HG02970 (cell line): ENCODE measurements at regions not wholly inside any gene's neighbourhood (a gene's known extent, or its start where the extent isn't known, plus 50 kb on each side); places are given as distances from the start of the nearest gene placed in this dataset.

Experiments used
- ATAC-seq: cut with Tn5 transposase; IDR thresholded peaks from one replicate; pipeline ENCODE4 v1.9.1; 2021; ENCODE audit warnings: mild to moderate bottlenecking, moderate library complexity, moderate number of reproducible peaks; ENCODE audit not compliant: unreplicated experiment, low FRiP score

GRCh38 chr22:49643998-49644397, 183.7 kb downstream of the BRD1 start:
- no peak for ATAC-seq

GRCh38 chr22:49643466-49643865, 184.2 kb downstream of the BRD1 start:
- ATAC-seq, result no peak

GRCh38 chr22:49642741-49643140, 184.9 kb downstream of the BRD1 start:
- ATAC-seq, result no peak

GRCh38 chr22:49642331-49642730, 185.3 kb downstream of the BRD1 start:
- ATAC-seq, result no peak

- ATAC-seq, result no peak
Measured at GRCh38 chr22:49641770-49642313, 185.8 kb downstream of the BRD1 start.

- no peak for ATAC-seq
Measured at GRCh38 chr22:49640366-49641095, 187.1 kb downstream of the BRD1 start.

- ATAC-seq, result no peak
Measured at GRCh38 chr22:49639956-49640355, 187.7 kb downstream of the BRD1 start.

GRCh38 chr22:49638788-49639187, 188.9 kb downstream of the BRD1 start:
- no peak for ATAC-seq

GRCh38 chr22:49638001-49638400, 189.7 kb downstream of the BRD1 start:
- ATAC-seq, result no peak

- no peak for ATAC-seq
Measured at GRCh38 chr22:49637255-49637760, 190.4 kb downstream of the BRD1 start.

GRCh38 chr22:49636649-49637048, 191.0 kb downstream of the BRD1 start:
- no peak for ATAC-seq

- ATAC-seq, result no peak
Measured at GRCh38 chr22:49636214-49636613, 191.5 kb downstream of the BRD1 start.

GRCh38 chr22:49634006-49634772, 193.5 kb downstream of the BRD1 start:
- ATAC-seq, result no peak

- no peak for ATAC-seq
Measured at GRCh38 chr22:49633010-49633324, 194.7 kb downstream of the BRD1 start.

GRCh38 chr22:49632199-49633009, 195.3 kb downstream of the BRD1 start:
- no peak for ATAC-seq

- ATAC-seq, result no peak
Measured at GRCh38 chr22:49630448-49630946, 197.2 kb downstream of the BRD1 start.

GRCh38 chr22:49629586-49630447, 197.9 kb downstream of the BRD1 start:
- ATAC-seq, result no peak

GRCh38 chr22:49629261-49629570, 198.5 kb downstream of the BRD1 start:
- ATAC-seq, result no peak

- no peak for ATAC-seq
Measured at GRCh38 chr22:49628391-49629260, 199.0 kb downstream of the BRD1 start.
